ENCODE measurements at regions not wholly inside any gene's neighbourhood (a gene's known extent, or its start where the extent isn't known, plus 50 kb on each side); places are given as distances from the start of the nearest gene placed in this dataset.

- no TSS peak for BruUV-seq (replicated peaks)
- ChIA-PET CTCF (ENCODE audit: unreplicated experiment) (no interaction called here), POLR2A (no interaction called here)
- Histone ChIP-seq H4K20me1 (ENCODE audit: insufficient read depth, low read length) (no peaks in the 10 kb centered on the region), H3K9me3 (ENCODE audit: low read length) (no peaks in the 10 kb centered on the region), H3K4me1 (ENCODE audit: insufficient read depth, low read length, poor library complexity, severe bottlenecking) (no peaks in the 10 kb centered on the region), H3K4me3 (ENCODE audit: low read depth, low read length, poor library complexity, severe bottlenecking) (no peak overlapping the region), H3K79me2 (ENCODE audit: insufficient read depth, low read depth, low read length) (no peaks in the 10 kb centered on the region), H3K27ac (ENCODE audit: low read depth, low read length, poor library complexity, severe bottlenecking) (no peak overlapping the region), H3K36me3 (ENCODE audit: insufficient read depth, low read length) (no peaks in the 10 kb centered on the region), H3K4me2 (ENCODE audit: low read length) (no peak overlapping the region), H3K9me2 (ENCODE audit: insufficient read depth, low read length) (no peaks in the 10 kb centered on the region), H2AFZ (ENCODE audit: low read length) (no peak overlapping the region)
- intact Hi-C loops (cut with micrococcal nuclease; ENCODE audit: unreplicated experiment): no loop called here
- DNase-seq (ENCODE audit: low spot score): no peak
- TF ChIP-seq CTCF (conservative IDR thresholded peaks at IDR 0.05; ENCODE audit: low read length): no peak
- TF ChIP-seq EZH2phosphoT487 (IDR thresholded peaks at IDR 0.05; ENCODE audit: borderline replicate concordance, low read depth, low read length): no peak
These were observed 338.2 kb downstream of the NR4A2 start for GRCh38 chr2:155994315-155994714.

DNA sequence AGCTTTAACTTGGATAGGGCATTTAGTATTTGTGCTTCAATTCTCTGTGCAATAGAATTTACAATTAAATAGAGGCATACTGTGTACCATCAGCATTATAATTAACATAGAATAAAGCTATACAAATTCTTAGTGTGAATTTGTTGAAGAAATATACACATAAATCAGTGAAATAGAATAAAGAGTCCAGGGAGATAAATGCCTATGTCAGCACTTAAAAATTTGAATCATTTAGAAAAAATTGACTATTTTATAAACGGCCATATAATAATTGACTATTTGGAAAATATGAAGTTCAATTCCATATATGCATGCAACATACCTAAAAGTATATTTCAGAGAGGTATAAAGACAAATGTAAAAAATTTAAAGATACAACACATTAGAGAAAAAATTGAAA is 348.7 kb downstream of the NR4A2 start:
- no peak for DNase-seq (ENCODE audit: low spot score)
- H3K79me2 ChIP-seq (ENCODE audit: insufficient read depth, low read depth, low read length): no peaks in the 10 kb centered on the region
- intact Hi-C loops (cut with micrococcal nuclease; ENCODE audit: unreplicated experiment): no loop called here
- H3K4me3 ChIP-seq (ENCODE audit: low read depth, low read length, poor library complexity, severe bottlenecking): no peak overlapping the region
- ChIA-PET POLR2A (interaction anchor here (0.6 kb wide), 1 partner anchor 861 kb away, joined by 3 read pairs; no protein-coding TSS in a partner anchor), CTCF (ENCODE audit: unreplicated experiment) (no interaction called here)
- no peaks in the 10 kb centered on the region for H3K4me1 ChIP-seq (ENCODE audit: insufficient read depth, low read length, poor library complexity, severe bottlenecking)
- H4K20me1 ChIP-seq (ENCODE audit: insufficient read depth, low read length): no peaks in the 10 kb centered on the region
- BruUV-seq (replicated peaks): no TSS peak
- no peaks in the 10 kb centered on the region for H3K36me3 ChIP-seq (ENCODE audit: insufficient read depth, low read length)
- no peak overlapping the region for H3K4me2 ChIP-seq (ENCODE audit: low read length)
- H3K27ac ChIP-seq (ENCODE audit: low read depth, low read length, poor library complexity, severe bottlenecking): no peak overlapping the region
- H3K9me3 ChIP-seq (ENCODE audit: low read length): no peaks in the 10 kb centered on the region
- H2AFZ ChIP-seq (ENCODE audit: low read length): no peak overlapping the region
- no peaks in the 10 kb centered on the region for H3K9me2 ChIP-seq (ENCODE audit: insufficient read depth, low read length)
- TF ChIP-seq CTCF (conservative IDR thresholded peaks at IDR 0.05; ENCODE audit: low read length) (no peak), EZH2phosphoT487 (IDR thresholded peaks at IDR 0.05; ENCODE audit: borderline replicate concordance, low read depth, low read length) (no peak)

- no peaks in the 10 kb centered on the region for H4K20me1 ChIP-seq (ENCODE audit: insufficient read depth, low read length)
These were observed 350.4 kb downstream of the NR4A2 start for GRCh38 chr2:155982135-155982534.

More at GRCh38 chr2:155982135-155982534, 350.4 kb downstream of the NR4A2 start:
- no peak for TF ChIP-seq CTCF (conservative IDR thresholded peaks at IDR 0.05; ENCODE audit: low read length)
- no peaks in the 10 kb centered on the region for H3K9me3 ChIP-seq (ENCODE audit: low read length)
- DNase-seq (ENCODE audit: low spot score): no peak
- no peak overlapping the region for H3K4me3 ChIP-seq (ENCODE audit: low read depth, low read length, poor library complexity, severe bottlenecking)
- no peak overlapping the region for H3K27ac ChIP-seq (ENCODE audit: low read depth, low read length, poor library complexity, severe bottlenecking)
- H3K4me2 ChIP-seq (ENCODE audit: low read length): no peak overlapping the region
- no TSS peak for BruUV-seq (replicated peaks)
- no peaks in the 10 kb centered on the region; the same call in 1 of the 2 replicates for H3K9me2 ChIP-seq (ENCODE audit: insufficient read depth, low read length)
- CTCF ChIA-PET (ENCODE audit: unreplicated experiment): no interaction called here
- no peaks in the 10 kb centered on the region for H3K79me2 ChIP-seq (ENCODE audit: insufficient read depth, low read depth, low read length)
- no peaks in the 10 kb centered on the region for H3K4me1 ChIP-seq (ENCODE audit: insufficient read depth, low read length, poor library complexity, severe bottlenecking)
- POLR2A ChIA-PET: interaction anchor here (0.6 kb wide), 1 partner anchor 413 kb away, joined by 5 read pairs; no protein-coding TSS in a partner anchor
- intact Hi-C loops (cut with micrococcal nuclease; ENCODE audit: unreplicated experiment): no loop called here
- no peaks in the 10 kb centered on the region for H3K36me3 ChIP-seq (ENCODE audit: insufficient read depth, low read length)
- H2AFZ ChIP-seq (ENCODE audit: low read length): no peak overlapping the region
